DMS153 (cell line): ENCODE measurements at regions not wholly inside any gene's neighbourhood (a gene's known extent, or its start where the extent isn't known, plus 50 kb on each side); places are given as distances from the start of the nearest gene placed in this dataset.
"Not testable (repeated sequence)": the region's sequence is repeated elsewhere in the genome, so short reads cannot be mapped to it uniquely, and the experiment has no call there.

Experiments
- DNase-seq: peaks from one replicate; lab custom pipeline; 2025; lab: John Stamatoyannopoulos, UW

DNA sequence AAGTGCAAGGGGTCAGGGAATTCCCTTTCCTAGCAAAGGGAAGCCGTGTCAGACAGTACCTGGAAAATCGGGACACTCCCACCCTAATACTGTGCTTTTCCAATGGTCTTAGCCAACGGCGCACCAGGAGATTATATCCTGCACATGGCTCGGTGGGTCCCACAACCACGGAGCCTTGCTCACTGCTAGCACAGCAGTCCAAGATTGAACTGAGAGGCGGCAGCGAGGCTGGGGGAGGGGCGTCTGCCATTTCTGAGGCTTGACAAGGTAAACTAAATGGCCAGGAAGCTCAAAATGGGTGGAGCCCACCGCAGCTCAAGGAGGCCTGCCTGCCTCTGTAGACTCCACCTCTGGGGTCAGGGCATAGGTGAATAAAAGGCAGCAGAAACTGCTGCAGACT lies 76.5 kb upstream of the LINC00632 start:
- DNase-seq, result not testable (repeated sequence)

DNA sequence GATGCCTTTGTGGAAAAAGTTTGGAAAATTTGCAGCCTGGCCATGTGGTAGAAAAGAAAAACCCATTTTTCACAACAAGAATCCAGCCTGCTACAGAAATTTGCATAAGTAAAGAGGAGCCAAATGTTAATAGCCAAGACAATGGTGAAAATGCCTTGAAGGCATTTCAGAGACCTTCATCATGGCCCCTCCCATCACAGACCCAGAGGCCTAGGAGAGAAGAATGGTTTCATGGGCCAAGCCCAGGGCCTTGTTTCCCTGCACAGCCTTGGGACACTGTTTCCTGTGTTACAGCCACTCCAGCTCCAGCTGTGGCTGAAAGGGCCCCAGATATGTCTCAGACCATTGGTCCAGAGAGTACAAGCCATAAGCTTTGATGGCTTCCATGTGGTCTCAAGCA lies 101.4 kb upstream of the LINC00632 start:
- DNase-seq, result no peak

DNA sequence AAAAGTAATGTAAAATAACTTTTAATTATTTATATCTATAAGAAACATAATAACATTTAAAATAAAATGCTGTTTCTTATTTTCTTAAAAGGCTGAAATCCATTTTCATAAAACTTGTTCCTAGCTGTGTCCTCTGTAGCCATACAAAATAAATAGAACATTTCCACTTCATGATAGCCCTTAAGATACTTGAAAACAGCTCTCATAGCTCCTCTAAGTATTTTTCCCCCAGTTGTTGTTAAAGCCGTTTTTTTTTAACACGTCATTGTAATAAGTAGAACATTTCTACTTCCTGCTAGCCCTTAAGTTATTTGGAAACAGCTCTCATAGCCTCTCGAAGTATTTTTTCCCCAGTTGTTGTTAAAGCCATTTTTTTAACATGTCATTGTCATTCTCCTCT lies 97.3 kb upstream of the SOX3 start:
- DNase-seq, result no peak

DNA sequence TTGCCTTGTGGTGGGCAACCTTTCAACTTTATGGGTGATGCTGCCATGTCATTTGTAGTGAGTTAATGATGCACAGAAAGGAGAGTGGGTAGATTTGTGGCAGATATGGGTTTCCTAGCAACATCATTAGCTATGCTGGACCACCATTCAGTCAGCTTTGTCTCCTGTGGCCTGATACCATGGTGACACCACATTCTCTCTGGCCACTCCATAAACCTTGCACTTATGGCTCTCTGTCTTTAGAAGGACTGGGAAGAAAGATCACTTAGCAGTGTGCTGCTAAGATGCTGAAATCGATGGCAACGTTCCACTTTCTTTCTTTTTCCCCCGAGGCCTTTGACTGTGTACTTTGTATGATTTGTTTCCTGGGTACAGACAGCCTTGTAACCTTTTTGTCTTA lies 95.0 kb upstream of the SOX3 start:
- no peak for DNase-seq

- no peak for DNase-seq
These were observed 84.8 kb upstream of the SOX3 start for GRCh38 chrX:140589657-140590056.

DNA sequence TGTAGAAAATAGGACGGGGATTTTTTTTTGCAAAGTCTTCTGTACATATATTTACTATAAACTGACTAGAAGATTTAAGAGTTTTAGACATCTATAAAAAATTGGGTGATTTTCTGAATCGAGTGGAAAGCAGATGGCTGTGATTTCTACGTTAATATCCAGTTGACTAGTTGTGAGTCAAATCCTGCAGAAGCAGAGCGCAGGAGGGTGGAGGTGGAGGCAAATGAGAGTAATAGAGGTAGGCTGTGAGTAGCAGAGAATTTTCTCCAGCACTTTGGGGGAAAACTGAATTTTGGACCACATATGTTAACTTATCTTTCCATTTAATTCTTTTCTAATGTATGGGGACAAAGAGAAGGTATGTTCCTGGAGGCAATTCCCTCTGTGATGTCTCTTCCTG lies 82.1 kb upstream of the SOX3 start:
- DNase-seq, result no peak

DNA sequence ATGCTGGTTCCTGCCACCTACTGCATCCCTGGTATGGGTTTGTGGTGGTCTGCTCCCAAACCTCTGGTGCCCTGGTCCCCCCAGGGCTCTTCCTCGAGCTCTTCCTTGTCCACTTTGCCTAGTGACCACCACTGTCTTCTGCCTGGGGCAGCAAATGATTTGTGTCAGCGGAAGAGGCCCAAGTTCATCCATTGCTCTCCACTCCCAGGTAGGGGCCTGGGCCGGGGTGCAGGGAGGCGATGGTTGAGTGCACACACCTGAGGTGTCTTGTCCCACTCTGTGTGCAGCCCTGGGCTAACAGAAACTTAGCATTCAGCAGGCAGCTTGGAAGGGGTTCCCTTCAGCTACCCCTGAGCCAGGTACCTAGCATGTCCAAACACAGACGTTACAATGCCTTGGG lies 75.6 kb upstream of the SOX3 start:
- no peak for DNase-seq

DNA sequence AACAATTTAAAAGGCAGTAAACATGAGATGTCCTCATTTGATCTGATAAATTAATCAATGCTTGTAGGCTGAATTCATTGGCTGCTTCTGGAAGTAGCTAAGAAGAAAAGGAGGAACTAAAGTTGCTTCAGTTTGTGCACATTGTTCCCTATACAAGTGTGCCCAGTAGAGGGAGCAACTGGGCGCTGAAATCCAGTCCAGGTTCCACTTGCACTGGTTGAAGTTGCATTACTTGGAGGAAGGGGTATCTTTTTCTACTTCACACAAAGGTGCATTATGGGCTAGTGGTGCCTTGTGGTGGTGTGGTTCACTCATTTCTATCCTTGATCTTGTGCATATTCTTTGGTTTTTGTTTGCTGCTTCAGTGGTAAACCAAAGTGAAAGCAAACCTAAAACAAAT lies 67.9 kb upstream of the SOX3 start:
- peak; percentile 5 for DNase-seq

DNA sequence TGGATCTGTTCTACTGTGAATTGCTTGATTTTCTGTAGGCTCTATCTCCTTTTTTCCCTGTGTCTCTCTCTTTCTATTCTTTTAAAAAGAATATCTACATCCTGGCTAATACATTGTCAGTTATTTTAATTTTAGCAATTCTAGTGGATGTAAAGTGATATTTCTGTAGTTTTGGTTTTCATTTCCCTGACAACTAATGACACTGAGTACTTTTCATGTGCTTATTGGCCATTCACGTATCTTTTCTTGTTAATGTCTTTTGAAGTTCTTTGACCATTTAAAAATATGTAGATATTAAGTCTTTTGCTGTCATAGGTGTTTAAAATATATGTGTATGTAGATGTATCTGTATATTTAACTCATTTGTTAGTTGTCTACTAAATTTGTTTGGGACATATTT lies 59.0 kb upstream of the SOX3 start:
- no peak for DNase-seq
